GM10266 (cell line): ENCODE measurements at regions not wholly inside any gene's neighbourhood (a gene's known extent, or its start where the extent isn't known, plus 50 kb on each side); places are given as distances from the start of the nearest gene placed in this dataset.

Source experiments
- DNase-seq: peaks from one replicate; pipeline ENCODE4 v3.0.0; 2012; ENCODE audit errors: extremely low spot score
- CTCF ChIP-seq: IDR thresholded peaks from 2 replicates; pipeline ENCODE4 v1.5.1; 2012; ENCODE audit warnings: mild to moderate bottlenecking, low read depth; ENCODE audit not compliant: control insufficient read depth, insufficient read depth; ENCODE audit errors: missing control alignments

GRCh38 chr12:70049596-70050360 is 193.5 kb upstream of the CNOT2 start:
- peak; percentile 45 for DNase-seq
- TF ChIP-seq CTCF = no peak

GRCh38 chr12:70052476-70052875 is 190.8 kb upstream of the CNOT2 start:
- no peak for DNase-seq
- TF ChIP-seq CTCF = no peak

- no peak for TF ChIP-seq CTCF
- no peak for DNase-seq
These were observed 190.2 kb upstream of the CNOT2 start for GRCh38 chr12:70052931-70053497.

- no peak for DNase-seq
- TF ChIP-seq CTCF = no peak
These were observed 183.9 kb upstream of the CNOT2 start for GRCh38 chr12:70059373-70059772.

GRCh38 chr12:70060634-70061033 is 182.6 kb upstream of the CNOT2 start:
- TF ChIP-seq CTCF = no peak
- DNase-seq = no peak

GRCh38 chr12:70068743-70069142 is 174.5 kb upstream of the CNOT2 start:
- no peak for DNase-seq
- no peak for TF ChIP-seq CTCF
